Activated CD4-positive, alpha-beta T cell treated with anti-CD3 and anti-CD28 coated beads, Interleukin-2, amount 50 U/mL, for 16 hours (primary cell): ENCODE measurements at regions not wholly inside any gene's neighbourhood (a gene's known extent, or its start where the extent isn't known, plus 50 kb on each side); places are given as distances from the start of the nearest gene placed in this dataset.
"Not testable (repeated sequence)": the region's sequence is repeated elsewhere in the genome, so short reads cannot be mapped to it uniquely, and the experiment has no call there.

Source experiments
- DNase-seq: peaks from one replicate; pipeline ENCODE4 v3.0.0-alpha.2; 2020

DNA sequence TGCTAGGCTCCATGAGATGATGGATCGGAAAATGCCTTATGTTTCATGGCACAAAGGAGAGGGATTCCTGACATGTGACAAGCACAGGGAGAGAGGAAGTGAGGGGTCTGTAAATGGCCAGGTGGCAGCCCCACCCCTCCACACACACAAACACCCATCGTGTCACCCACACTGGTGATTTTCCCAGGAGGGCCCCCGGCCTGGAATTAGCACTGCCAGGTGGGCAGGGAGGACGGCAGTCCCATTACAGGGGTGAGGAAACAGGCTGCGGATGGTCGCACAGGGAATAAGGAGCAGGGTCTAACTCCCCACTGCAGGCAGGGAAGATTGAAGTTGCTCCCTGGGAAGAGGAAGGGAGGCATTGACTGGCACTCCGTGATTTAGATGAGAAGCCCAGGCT lies 395.3 kb upstream of the ZNF337 start:
- not testable (repeated sequence) for DNase-seq

DNA sequence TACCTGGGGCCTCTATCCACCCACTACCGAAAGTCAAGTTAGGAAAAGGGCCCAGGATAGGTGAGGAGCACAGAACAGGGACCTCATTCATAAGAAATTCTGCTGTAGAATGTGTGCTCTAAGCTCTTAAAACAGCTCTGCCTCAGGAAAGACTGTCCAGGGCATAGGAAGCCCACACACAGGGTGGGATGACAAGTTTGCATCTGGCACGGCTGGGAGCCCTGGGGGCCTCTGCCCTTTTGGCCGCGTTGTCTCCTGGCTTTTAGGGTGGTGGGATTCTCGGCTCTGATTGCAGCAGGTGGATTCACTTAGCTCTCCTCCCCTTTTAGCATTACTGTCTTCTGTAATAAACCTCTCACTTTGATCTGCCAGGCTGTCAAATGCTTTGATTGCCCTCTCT lies 389.5 kb upstream of the ZNF337 start:
- not testable (repeated sequence) for DNase-seq

DNA sequence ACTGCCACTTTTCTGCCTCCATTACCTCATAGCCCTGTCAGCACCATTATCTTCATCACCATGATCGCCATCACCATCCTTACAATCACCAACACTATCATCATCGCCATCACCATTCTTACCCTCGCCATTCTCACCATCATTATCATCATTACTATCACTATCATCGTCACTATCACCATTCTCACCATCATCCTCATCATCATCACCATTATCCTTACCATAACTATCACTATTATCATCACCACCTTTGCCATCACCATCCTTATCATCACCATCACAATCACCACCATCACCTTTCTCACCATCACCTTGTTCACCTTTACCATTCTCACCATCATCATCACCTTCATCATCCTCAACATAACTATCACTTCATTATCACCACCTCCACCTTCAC lies 377.3 kb upstream of the ZNF337 start:
- DNase-seq, result not testable (repeated sequence)

DNA sequence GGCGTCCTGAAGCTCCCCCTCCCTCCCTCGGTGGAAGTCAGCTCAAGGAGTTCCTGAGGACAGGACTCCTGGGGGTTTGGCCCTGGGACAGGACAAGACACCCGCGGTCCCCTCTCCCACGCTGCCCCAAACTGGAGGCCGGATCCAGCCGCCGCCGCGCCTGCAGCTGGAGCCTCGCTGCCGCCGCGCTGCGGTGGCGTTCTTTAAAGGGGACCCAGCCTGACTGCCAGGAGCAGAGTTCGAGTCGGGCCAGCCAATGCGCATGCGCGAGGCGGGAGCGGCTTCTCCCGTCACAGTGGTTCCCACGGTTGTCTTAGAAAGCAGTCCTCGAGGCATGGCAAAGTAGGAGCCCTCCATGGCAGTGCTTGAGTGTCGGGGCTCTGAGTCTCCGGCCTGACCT lies 362.7 kb upstream of the ZNF337 start:
- not testable (repeated sequence) for DNase-seq

DNA sequence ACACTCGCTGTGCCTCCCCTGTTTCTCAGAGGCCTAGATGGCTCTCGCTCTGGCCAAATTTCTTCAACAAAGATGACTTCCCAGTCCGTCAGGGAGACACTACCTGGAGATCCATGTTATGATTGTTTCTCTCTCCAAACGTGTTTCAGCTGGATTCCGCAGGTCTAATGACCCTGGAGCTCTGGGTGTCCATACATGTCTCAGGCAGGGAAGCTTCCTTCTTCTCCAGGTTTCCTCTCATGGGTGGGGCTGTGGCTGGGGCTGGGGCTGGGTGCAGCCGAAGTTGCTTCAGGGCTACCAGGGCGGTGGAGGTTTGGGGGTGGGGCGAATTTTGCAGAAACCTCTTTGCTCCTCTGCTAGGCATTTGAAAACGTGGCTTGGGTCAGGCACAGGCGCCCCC lies 361.8 kb upstream of the ZNF337 start:
- not testable (repeated sequence) for DNase-seq

DNA sequence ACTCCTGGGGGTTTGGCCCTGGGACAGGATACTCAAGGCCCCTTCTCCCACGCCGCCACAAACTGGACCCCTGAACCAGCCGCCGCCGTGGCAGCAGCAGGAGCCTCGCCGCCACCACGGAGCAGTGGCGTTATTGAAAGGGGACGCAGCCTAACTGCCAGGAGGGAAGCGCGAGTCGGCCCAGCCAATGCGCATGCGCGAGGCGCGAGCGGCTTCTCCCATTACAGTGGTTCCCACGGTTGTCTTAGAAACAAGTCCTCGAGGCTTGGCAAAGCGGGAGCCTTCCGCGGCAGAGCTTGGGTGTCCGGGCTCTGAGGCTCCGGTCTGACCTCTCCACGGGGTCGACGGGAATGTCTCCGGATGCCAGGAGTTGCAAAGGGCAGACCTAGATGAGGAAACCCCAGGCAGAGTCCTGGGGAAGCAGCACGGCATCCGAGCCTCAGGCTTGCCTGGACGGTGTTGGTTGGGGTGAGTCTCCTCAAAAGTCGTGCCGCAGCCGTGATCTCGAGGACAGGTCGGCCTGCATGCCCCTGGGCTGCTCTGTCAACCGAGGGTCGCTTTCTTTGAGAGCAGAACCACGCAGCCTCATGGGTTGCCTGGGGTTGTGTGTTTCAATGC lies 360.6 kb upstream of the ZNF337 start:
- DNase-seq, result not testable (repeated sequence)

DNA sequence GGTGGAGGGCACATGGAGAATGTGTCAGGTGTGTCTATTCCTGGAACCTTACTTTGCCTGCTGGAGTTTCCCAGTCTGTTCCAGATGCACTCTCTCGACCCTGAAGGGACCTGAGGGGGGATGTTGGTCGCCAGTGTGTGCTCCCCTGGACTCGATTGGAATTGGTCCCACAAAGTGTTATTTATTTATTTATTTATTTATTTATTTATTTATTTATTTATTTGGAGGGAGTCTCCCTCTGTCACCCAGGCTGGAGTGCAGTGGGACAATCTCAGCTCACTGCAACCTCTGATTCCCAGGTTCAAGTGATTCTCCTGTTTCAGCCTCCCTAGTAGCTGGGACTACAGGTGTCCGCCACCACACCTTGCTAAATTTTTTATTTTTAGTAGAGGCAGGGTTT lies 329.1 kb upstream of the ZNF337 start:
- not testable (repeated sequence) for DNase-seq

DNA sequence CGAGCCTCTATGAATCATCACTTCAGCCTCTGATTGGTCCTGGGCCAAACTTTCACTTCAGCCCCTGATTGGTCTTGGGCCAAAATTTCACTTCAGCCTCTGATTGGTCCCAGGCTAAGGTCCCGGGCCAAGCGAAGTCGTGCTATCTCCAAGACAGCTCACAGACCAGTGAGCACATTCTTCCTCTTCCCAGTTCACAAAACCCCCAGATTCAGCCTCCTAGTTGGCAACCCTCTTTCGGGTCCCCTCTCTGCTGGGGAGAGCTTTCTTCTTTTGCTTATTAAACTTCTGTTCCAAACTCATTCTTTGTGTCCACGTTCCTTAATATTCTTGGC lies 314.3 kb upstream of the ZNF337 start:
- not testable (repeated sequence) for DNase-seq

DNA sequence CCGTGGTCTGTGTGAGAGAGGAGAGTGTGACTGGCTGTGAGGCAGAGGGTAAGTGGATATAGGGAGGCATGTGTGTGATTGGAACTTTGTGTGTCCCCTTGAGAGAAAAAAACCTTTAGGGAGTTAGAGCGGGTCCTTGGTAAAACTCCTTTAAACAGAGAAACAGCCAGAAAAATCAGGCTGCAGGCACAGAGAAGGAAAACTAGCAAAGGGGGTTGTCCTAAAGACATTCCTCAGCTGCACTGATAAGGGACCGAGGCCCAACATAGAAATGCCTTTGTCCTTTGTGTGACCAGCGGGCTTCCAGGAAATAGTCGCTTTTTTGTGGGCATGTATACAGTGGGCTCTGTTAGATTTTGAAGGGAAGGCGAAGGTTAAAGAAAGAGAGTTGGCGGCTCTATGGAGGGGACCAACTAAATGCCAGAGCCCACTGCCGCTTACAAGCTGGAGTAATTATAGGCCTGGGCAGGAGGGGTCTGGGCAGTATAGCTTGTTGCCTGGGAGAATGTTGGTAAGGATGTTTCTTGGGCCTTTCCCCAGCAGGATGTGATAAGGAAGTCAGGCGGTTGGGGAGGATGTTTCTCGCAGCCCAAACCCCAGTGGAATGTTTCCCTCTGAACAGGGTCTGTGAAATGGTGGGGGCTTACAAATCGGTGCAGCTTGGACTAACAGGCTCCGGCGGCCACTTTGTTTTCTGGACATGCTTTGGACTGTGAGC lies 313.7 kb upstream of the ZNF337 start:
- DNase-seq, result not testable (repeated sequence)

DNA sequence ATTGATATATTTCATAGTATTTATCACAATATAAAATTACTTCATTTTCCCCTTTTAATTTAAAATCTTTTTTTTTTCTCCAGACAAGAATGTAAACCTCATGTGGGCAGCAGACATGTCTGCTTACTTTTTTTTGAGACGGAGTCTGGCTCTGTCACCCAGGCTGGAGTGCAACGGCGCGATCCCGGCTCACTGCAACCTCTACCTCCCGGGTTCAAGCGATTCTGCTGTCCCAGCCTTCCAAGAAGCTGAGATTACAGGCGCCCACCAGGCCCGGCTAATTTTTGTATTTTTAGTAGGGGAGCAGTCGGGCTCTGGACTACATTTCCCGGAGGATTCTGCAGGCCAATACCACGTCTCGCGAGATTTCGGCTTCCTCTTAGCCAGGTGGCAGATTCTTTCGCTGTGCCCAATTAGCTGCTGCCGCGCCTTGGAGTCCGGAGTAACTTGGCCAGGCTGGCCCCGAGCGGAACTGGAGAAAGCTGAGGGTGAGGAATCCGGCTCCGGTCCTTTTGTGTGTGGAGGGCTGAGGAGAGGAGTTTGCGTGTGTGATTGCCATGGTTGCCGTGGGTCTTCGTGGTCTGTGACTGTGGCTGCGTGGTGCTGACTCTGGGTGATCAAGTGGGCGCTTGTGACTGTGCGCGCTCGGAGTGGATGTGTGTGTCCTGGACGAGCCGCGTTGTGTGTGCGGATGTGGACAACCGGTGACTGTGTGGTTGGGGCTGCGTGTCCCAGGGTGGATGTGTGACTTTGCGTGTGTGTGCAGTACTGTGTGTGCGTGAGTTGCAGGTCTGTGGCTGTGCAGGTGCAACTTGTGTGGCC lies 313.0 kb upstream of the ZNF337 start:
- peak; percentile 74 for DNase-seq

DNA sequence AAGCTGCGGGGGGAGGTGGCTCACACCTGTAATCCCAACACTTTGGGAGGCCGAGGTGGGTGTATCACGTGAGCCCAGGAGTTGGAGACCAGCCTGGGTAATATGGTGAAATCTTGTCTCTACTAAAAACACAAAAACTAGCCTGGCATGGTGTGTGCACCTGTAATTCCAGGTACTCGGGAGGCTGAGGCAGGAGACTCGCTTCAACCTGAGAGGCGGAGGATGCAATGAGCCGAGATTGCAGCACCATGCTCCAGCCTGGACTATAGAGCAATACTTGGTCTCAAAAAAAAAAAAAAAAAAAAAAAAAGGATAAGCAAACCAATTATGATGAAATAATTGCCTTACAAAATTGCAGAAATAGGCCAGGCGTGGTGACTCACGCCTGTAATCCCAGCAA lies 311.4 kb upstream of the ZNF337 start:
- not testable (repeated sequence) for DNase-seq

DNA sequence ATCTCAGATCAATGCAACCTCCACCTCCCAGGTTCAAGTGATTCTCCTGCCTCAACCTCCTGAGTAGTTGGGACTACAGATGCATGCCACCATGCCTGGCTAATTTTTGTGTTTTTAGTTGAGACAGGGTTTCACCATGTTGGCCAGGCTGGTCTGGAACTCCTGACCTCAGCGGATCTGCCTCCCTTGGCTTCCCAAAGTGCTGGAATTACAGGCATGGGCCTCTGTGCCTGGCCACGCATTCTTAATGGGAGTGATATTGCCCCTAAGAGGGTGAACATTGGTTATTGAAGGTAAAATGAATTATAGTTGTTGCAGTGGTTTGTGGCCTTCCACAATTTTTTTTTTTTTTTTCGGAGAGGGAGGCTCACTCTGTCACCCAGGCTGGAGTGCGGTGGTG lies 309.5 kb upstream of the ZNF337 start:
- not testable (repeated sequence) for DNase-seq

DNA sequence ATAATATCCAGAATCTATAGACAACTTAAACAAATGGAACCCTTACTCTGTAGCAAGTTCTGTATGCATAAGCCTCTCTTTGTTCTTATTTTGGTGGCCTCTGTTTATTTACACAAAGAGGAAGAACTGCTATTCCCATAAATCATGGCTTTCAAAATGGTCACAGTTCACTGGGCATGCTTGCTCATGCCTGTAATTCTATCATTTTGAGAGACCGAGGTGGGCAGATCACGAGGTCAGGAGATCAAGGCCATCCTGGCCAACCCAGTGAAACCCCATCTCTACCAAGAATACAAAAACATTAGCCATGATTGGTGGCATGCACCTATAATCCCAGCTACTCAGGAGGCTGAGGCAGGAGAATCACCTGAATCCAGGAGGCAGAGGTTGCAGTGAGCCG lies 307.3 kb upstream of the ZNF337 start:
- not testable (repeated sequence) for DNase-seq

DNA sequence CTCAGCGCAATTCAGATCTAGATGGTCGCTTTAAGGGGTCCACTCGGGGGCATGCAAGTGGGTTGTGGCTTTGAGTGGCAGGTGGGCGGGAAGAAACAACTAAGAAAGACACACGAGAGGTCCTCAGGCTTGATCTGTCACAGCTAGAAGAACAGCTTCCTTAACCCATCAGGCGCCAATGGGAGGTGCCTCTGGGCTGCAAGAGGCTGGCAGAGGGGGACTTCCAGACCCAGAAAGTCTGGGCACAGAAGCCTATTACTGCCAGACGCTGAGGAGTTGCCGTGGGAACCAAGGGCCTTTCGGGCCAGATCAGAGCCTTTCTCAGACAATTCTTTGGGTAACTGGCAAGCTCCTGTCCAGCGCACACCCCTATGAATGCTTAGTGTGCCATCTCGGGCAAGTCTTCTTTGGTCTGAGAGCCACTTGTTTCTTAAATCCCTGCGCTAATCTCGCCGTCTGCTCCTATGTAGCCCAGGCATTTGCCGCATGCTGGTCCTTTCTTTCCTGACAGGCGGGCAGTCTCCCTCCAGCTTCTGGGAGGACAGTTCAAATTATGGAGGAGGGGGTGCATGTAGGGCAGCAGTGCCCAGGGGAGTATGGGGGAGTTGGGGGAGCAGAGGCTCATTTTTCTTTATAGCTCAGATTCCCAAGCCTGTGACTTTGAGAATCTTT lies 300.9 kb upstream of the ZNF337 start:
- not testable (repeated sequence) for DNase-seq

DNA sequence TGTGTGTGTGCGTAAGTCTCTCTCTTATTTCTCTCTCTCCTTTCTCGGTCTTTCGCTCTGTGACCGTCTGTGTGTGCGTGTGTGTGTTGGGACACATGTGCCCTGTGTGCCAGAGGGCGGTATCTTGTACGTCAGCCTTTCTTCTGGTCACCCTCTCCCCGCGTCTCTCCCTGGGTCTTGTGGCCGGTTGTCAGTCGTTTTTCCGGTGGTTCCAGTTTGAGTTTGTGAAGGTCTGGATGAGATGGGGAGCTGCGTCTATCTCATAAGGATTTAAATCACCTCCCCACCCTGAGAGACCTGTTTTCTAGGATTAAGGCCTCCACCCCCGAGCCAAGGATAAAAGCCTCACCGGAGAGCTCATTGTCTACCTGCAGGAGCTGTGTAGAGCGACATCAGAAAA lies 295.5 kb upstream of the ZNF337 start:
- DNase-seq, result no peak

DNA sequence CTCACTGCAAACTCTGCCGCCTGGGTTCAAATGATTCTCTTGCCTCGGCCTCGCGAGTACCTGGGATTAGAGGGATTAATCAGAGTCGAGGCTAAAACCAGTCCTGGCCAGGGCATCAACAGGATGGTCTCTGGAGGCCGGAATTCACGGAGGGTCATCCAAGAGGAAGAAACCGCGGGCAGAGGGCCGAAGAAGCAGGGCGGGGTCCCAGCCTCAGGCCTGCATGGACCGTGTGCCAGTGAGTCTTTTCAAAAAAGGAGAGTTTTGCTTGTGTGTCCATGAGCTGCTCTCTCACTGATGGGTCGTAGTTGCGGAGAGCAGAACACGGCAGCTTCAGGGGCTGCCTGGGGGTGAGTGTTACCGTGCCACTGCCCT lies 295.1 kb upstream of the ZNF337 start:
- DNase-seq, result no peak

DNA sequence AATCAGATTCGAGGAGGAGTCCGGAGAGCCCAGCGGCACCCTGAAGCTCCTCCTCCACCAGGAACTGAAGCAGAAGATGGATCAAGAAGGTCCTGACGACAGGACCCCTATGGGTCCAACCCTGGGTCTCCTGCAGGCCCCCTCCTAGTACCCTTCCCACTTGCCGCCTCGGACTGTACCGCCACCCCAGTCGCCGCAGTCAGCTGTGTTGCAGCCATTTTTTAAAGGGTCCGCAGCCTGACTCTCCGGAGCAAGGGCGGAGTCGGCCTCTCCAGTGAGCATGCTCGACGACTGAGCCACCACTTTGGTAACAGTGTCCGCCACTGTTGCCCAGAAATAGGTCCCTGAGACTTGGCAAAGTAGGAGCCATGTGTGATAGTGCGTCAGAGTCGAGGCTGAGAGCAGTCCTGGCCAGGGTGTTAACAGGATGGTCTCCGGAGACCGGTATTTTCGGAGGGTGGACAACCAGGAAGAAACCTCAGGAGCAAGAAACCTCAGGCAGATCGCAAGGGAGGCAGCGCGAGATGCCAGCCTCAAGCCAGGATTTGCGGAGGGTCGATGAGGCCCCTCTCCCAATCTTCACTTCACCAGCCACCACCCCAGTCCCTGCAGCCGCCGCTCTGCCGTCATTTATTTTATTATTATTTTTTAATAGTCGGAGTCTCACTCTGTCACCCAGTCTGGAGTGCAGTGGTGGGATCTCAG lies 294.6 kb upstream of the ZNF337 start:
- no peak for DNase-seq

DNA sequence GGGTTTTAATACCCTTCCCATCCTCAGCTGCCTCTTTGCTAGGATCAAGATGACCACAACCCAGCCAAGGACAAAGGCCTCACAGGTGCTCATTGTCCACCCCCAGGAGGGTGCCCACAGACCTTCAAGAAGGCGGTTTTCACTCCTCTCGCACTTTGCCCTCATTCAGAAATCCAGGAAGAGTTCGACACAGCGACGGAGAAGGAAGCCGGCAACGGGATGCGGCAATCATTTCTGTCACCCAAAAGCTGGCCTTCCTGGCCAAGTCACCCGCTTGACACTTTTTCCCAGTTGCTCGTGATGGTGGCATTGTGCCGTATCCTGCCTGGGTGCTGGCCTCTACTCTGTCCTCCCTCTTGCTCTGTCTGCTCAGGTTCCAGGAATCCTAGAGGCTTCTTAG lies 293.0 kb upstream of the ZNF337 start:
- DNase-seq, result not testable (repeated sequence)

DNA sequence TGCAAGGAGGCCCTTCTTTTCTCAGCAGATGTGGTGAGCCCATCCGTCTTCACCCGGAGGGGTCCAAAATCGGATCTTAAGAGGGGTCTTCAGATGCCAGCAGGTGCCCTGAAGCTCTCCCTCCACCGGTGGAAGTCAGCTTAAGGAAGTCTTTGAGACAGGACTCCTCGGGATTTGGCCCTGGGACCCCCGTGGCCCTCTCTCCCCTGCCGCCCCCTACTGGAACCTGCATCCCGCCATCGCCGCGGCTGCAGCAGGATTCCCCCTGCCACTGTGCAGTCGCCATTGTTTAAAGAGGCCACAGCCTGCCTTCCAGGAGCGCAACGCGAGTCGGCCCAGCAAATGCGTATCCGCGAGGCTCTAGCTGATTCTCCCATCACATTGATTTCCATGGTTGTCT lies 292.5 kb upstream of the ZNF337 start:
- no peak for DNase-seq

DNA sequence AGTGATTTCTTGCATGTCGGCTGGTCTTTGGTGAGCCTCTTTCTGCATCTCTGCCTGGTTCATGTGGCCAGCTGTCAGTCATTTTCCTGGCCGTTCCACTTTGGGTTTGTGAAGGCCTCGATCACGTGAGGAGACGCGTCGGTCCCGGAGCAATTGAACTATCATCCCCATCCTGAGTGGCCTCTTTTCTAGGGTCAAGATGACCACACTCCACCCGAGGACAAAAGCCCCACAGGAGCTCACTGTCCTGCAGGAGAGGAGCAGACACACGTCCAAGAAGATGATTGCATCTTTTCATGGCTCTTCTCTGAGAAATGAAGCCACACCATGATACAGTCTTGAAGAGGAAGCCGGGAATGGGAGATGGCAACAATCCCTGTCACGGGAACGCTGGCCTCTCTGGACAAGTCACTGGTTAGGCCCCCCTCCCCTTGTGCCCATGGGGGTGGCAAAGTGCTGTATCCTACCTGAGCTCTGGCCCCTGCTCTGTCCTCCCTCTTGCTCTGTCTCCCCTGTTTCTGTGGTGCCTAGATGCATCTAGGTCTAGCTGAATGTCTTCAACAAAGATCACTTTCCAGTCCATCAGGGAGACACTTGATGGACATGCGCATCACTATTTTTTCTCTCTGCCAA lies 291.4 kb upstream of the ZNF337 start:
- not testable (repeated sequence) for DNase-seq

DNA sequence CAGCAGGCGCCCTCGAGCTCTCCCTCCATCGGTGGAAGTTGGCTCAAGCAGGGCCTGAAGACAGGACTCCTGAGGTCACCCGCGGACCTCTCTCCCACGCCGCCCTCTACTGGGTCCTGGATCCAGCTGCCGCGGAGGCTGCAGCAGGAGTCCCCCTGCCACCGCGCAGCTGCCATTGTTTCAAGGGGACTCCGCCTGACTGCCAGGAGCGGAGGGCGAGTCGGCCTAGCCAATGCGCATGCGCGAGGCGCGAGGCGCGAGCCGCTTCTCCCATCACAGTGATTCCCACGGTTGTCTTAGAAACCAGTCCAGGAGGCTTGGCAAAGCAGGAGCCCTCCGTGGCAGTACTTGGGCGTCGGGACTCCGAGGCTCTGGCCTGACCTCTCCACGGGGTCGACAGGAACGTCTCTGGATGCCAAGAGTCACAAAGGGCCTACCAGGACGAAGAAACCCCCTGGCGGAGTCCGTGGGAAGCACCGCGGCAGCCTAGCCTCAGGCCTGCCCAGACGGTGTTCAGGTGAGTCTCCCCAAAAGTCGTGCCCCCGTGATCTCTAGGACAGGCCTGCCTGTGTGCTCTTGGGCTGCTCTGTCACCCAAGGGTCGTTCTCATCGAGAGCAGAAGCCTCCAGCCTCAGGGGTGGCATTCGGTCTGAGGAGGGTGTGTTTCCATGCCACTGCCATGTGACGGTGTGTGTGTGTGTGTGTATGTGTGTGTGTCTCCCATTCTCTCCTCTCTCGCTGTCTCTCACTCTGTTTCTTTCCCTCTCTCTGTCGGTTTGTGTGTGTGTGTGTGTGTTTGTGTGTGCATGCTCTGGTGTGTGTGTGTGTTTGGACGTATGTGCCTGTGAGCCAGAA lies 290.6 kb upstream of the ZNF337 start:
- DNase-seq, result peak; percentile 35
